Heart left ventricle (tissue), 16 donors: ENCODE measurements at regions not wholly inside any gene's neighbourhood (a gene's known extent, or its start where the extent isn't known, plus 50 kb on each side); places are given as distances from the start of the nearest gene placed in this dataset.

Source experiments
- ATAC-seq, 4 donors: fragments of 200-7000 bp; cut with Tn5 transposase; one replicate each; pipeline ENCODE4 v1.9.1; 2020 to 2022; ENCODE audit warnings: moderate library complexity in 4 of 4, mild to moderate bottlenecking in 3 of 4, moderate number of reproducible peaks in 1 of 4
- DNase-seq, 5 donors: peaks; one replicate each; pipeline ENCODE4 v3.0.0-alpha.2; 2020
- H3K27ac ChIP-seq, 12 donors: fragments of 200-600 bp; sonication (generic) in 4 of 12; one replicate each; pipeline versions ENCODE4 v1.5.0 to v1.8.0; 2016 to 2022; ENCODE audit warnings: mild to moderate bottlenecking in 2 of 12
- H3K27me3 ChIP-seq, 9 donors: fragments of 200-600 bp; sonication (generic) in 2 of 9; one replicate each; pipeline versions ENCODE4 v1.5.1 to v1.8.0; 2016 to 2022; ENCODE audit warnings: mild to moderate bottlenecking in 3 of 9
- H3K36me3 ChIP-seq, 9 donors: fragments of 200-600 bp; sonication (generic) in 2 of 9; one replicate each; pipeline versions ENCODE4 v1.5.0 to v1.8.0; 2018 to 2022; ENCODE audit warnings: mild to moderate bottlenecking in 2 of 9
- H3K4me1 ChIP-seq, 12 donors: fragments of 200-600 bp; sonication (generic) in 4 of 12; one replicate each; pipeline versions ENCODE4 v1.5.0 to v1.8.0; 2016 to 2022; ENCODE audit warnings: mild to moderate bottlenecking in 3 of 12
- H3K4me3 ChIP-seq, 12 donors: fragments of 200-600 bp; sonication (generic) in 4 of 12; one replicate each; pipeline versions ENCODE4 v1.5.0 to v1.8.0; 2017 to 2022; ENCODE audit warnings: mild to moderate bottlenecking in 9 of 12, moderate library complexity in 4 of 12
- H3K9me3 ChIP-seq, 12 donors: fragments of 200-600 bp; sonication (generic) in 4 of 12; one replicate each; pipeline versions ENCODE4 v1.5.0 to v1.8.0; 2016 to 2022; ENCODE audit warnings: mild to moderate bottlenecking in 1 of 12
- POLR2A ChIP-seq, 2 donors: fragments of 450-650 bp; IDR thresholded peaks; one replicate each; pipeline ENCODE4 v1.6.1; 2017; ENCODE audit warnings: antibody characterized with exemption in 2 of 2, mild to moderate bottlenecking in 2 of 2, moderate library complexity in 2 of 2
- WGBS, 4 donors: extraction: QIAGEN DNeasy Blood & Tissue Kit in 2 of 4; methylation state at CpG; one replicate each; pipeline versions ENCODE4 v1.1.5 to v1.1.7; 2013 to 2018; 5-methylcytosine and 5-hydroxymethylcytosine counted together
- intact Hi-C, 10 donors: fragments of 100-400 bp; cut with DNase I; formaldehyde crosslinking; loops; one replicate each; pipeline versions ENCODE4 v1.11.1 to v1.14.2; 2022
- TF ChIP-seq, protein P1 (sequence below), 12 donors: fragments of 200-600 bp; sonication (generic) in 4 of 12; IDR thresholded peaks; one replicate each; pipeline versions ENCODE4 v1.5.0 to v1.8.0; 2018 to 2022; ENCODE audit warnings: antibody characterized with exemption in 12 of 12, mild to moderate bottlenecking in 5 of 12
- donor health status: ischemic (EF 13 %, LVEDD 7.1; RV severe dilation, severe dysfunction).
- donor health status: healthy with polysubstance abuse.
- donor health status: DM: no; HTN: yes; CAD: no.
- donor health status: DM: no; HTN: no; CAD: no.
- donor health status: ischemic (EF 25% LVEDD 6.9; RV normal size, moderate dysfunction).
- donor health status: ischemic (EF 25% LVEDD 5.7; RV mildly dilated, moderate dysfunction).
- donor health status: healthy.
- donor health status: DM: yes; HTN: yes; CAD: no.
- donor health status: ischemic (EF 35%, LVEDD 5.7; RV mildly dilated, moderate dysfunction).
- donor health status: nonischemic (EF 11% LVEDD 7.7; RV severe dilation, severe dysfunction).
- donor health status: DM: yes; HTN: yes; CAD: no.
- donor health status: PGD.
- donor health status: ischemic (EF 29% LVEDD 5.4; RV normal size, mild dysfunction).
- donor health status: nonischemic (EF 23%, LVEDD 6.1; RV moderate dilation, normal function).

DNA sequence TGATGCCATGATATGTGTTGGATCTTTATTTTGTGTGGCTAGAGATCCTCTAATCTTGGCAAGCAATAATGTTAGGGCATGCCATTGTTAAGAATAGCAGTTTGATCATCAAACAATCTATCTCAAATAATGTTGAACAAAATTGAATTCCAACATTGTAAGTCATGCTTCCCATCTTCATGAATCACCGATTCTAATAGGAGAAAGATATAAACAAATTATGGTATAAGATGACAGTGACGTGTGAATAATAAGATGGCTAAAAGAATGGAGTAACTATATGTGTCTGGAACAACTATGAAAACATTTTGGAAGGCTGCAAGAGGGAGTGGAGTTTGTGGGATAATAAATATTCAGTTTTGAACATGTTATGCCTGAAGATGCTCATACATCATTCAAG is 208.4 kb downstream of the DTHD1 start:
- 62 to 88% (median 85%) methylated on average over 2 of the region's 2 CpGs for WGBS, 4 donors
- no peak for TF ChIP-seq POLR2A (IDR thresholded peaks at IDR 0.05)
- TF ChIP-seq, protein P1, sequence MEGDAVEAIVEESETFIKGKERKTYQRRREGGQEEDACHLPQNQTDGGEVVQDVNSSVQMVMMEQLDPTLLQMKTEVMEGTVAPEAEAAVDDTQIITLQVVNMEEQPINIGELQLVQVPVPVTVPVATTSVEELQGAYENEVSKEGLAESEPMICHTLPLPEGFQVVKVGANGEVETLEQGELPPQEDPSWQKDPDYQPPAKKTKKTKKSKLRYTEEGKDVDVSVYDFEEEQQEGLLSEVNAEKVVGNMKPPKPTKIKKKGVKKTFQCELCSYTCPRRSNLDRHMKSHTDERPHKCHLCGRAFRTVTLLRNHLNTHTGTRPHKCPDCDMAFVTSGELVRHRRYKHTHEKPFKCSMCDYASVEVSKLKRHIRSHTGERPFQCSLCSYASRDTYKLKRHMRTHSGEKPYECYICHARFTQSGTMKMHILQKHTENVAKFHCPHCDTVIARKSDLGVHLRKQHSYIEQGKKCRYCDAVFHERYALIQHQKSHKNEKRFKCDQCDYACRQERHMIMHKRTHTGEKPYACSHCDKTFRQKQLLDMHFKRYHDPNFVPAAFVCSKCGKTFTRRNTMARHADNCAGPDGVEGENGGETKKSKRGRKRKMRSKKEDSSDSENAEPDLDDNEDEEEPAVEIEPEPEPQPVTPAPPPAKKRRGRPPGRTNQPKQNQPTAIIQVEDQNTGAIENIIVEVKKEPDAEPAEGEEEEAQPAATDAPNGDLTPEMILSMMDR (IDR thresholded peaks at IDR 0.05): no peak
- intact Hi-C loops: no loop called here
- H3K4me1 ChIP-seq: no peaks in the 10 kb centered on the region
- H3K4me3 ChIP-seq: no peak overlapping the region
- H3K27ac ChIP-seq: no peak overlapping the region
- H3K9me3 ChIP-seq: no peaks in the 10 kb centered on the region
- ATAC-seq: no peak
- DNase-seq: no peak
- H3K27me3 ChIP-seq: no peaks in the 10 kb centered on the region
- no peaks in the 10 kb centered on the region for H3K36me3 ChIP-seq

DNA sequence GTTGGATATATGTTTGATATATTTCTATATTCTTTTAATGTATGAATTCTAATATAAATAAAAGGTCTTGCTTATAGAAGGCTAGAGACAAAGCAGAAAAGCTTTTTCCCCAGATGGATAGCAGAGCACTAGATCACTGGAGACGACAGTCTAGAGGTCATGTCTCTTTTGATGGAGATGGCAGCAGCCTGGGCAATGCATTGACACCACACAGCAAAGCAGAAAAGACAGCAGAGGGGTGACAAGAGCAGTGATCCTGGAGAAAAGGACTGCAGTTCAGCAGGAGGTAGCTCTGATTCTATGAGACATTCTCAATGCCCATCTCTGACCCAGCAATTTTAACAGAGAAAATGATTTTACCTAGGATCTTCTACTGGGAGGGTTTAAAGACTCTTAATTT is 210.6 kb downstream of the DTHD1 start:
- H3K4me1 ChIP-seq: no peaks in the 10 kb centered on the region
- no peak overlapping the region for H3K4me3 ChIP-seq
- H3K36me3 ChIP-seq: no peaks in the 10 kb centered on the region
- DNase-seq: no peak
- intact Hi-C loops: no loop called here
- no peak for ATAC-seq
- 31 to 37% (median 35%) methylated on average over 1 of the region's 1 CpG for WGBS, 4 donors
- TF ChIP-seq POLR2A (IDR thresholded peaks at IDR 0.05): no peak
- TF ChIP-seq, protein P1 (IDR thresholded peaks at IDR 0.05): no peak
- no peaks in the 10 kb centered on the region for H3K9me3 ChIP-seq
- H3K27me3 ChIP-seq: no peaks in the 10 kb centered on the region
- H3K27ac ChIP-seq: no peak overlapping the region

DNA sequence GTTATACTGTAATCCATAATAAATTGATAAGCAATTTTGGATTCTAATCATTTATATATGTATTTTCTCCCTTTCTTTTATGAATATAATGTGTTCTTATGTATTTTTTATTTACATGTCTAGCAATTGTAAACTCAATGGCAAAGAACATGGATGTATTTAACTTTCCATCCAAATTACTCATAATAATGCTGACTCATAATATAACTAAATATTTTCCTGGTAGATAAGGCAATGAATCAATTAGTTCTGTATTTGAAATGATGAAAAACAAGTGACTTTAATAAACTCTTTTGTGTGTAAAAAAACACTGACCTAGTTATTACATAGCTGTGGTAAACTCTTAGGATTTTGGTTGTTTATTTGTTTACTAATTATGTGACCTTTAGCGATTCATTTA is 211.2 kb downstream of the DTHD1 start:
- intact Hi-C loops: no loop called here
- 95 to 98% (median 96%) methylated on average over 1 of the region's 1 CpG for WGBS, 4 donors
- no peak overlapping the region for H3K27ac ChIP-seq

DNA sequence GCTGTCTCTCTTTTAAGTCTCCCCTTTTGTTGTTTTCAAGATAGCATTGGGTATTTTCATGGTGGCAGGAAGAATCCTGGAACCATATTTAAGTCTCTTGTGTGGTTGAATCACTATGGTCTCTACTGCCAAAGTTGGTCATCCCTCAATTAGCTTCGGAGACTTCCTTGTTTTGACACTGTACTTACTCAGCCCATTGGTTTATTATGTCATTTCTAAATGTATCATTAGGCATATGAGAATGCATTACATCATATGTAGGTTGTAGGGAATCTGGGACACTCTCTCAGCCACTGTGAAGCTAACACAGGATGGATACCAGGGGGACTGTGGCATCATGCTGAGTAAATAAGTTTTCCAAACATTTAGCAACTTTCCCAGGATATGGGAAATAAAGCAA is 211.8 kb downstream of the DTHD1 start:
- intact Hi-C loops: no loop called here
- Histone ChIP-seq H3K4me1 (no peaks in the 10 kb centered on the region), H3K4me3 (no peak overlapping the region), H3K9me3 (no peaks in the 10 kb centered on the region), H3K27ac (no peak overlapping the region), H3K36me3 (no peaks in the 10 kb centered on the region), H3K27me3 (no peaks in the 10 kb centered on the region)
- no peak for DNase-seq
- TF ChIP-seq, protein P1 (IDR thresholded peaks at IDR 0.05): no peak
- no peak for TF ChIP-seq POLR2A (IDR thresholded peaks at IDR 0.05)
- 67 to 85% (median 69%) methylated on average over 1 of the region's 1 CpG for WGBS, 4 donors
- ATAC-seq: no peak

More for the DNA sequence above, 211.2 kb downstream of the DTHD1 start:
- Histone ChIP-seq H3K27me3 (no peaks in the 10 kb centered on the region), H3K9me3 (no peaks in the 10 kb centered on the region), H3K4me1 (no peaks in the 10 kb centered on the region), H3K36me3 (no peaks in the 10 kb centered on the region), H3K4me3 (no peak overlapping the region)
- DNase-seq: no peak
- TF ChIP-seq, protein P1 (IDR thresholded peaks at IDR 0.05): no peak
- no peak for TF ChIP-seq POLR2A (IDR thresholded peaks at IDR 0.05)
- no peak for ATAC-seq
